HUES6 (cell line): ENCODE measurements at regions not wholly inside any gene's neighbourhood (a gene's known extent, or its start where the extent isn't known, plus 50 kb on each side); places are given as distances from the start of the nearest gene placed in this dataset.

ENCODE experiments used
- H3K27ac ChIP-seq: 2 replicates; pipeline ENCODE4 v1.7.0; 2013; ENCODE audit warnings: low read depth, mild to moderate bottlenecking, low read length, inconsistent platforms
- H3K27me3 ChIP-seq: 2 replicates; pipeline ENCODE4 v1.6.1; 2013; ENCODE audit warnings: low read length; ENCODE audit not compliant: control insufficient read depth, insufficient read depth
- H3K36me3 ChIP-seq: 2 replicates; pipeline ENCODE4 v1.6.1; 2013; ENCODE audit warnings: low read length; ENCODE audit not compliant: control insufficient read depth, insufficient read depth
- H3K4me1 ChIP-seq: 2 replicates; pipeline ENCODE4 v1.6.1; 2013; ENCODE audit warnings: low read length; ENCODE audit not compliant: control insufficient read depth, insufficient read depth
- H3K4me3 ChIP-seq: 2 replicates; pipeline ENCODE4 v1.5.1; 2013; ENCODE audit warnings: low read depth, low read length
- H3K9ac ChIP-seq: one replicate; pipeline ENCODE4 v1.6.1; 2013; ENCODE audit warnings: mild to moderate bottlenecking, low read length
- H3K9me3 ChIP-seq: 2 replicates; pipeline ENCODE4 v1.6.1; 2013; ENCODE audit warnings: low read depth, low read length; ENCODE audit not compliant: control insufficient read depth, insufficient read depth

GRCh38 chr17:31746884-31747495 lies 112.1 kb downstream of the COPRS start:
- no peaks in the 10 kb centered on the region for H3K4me1 ChIP-seq
- H3K36me3 ChIP-seq: no peaks in the 10 kb centered on the region
- no peak overlapping the region for H3K4me3 ChIP-seq
- H3K9me3 ChIP-seq: no peaks in the 10 kb centered on the region
- no peak overlapping the region for H3K27ac ChIP-seq
- H3K9ac ChIP-seq: no peak overlapping the region
- H3K27me3 ChIP-seq: no peaks in the 10 kb centered on the region

GRCh38 chr17:31745964-31746600 lies 113.0 kb downstream of the COPRS start:
- Histone ChIP-seq H3K27ac (no peak overlapping the region), H3K4me1 (no peaks in the 10 kb centered on the region), H3K9ac (no peak overlapping the region), H3K36me3 (no peaks in the 10 kb centered on the region), H3K9me3 (no peaks in the 10 kb centered on the region), H3K27me3 (no peaks in the 10 kb centered on the region), H3K4me3 (no peak overlapping the region)

GRCh38 chr17:31744511-31744951 lies 114.5 kb downstream of the COPRS start:
- H3K27ac ChIP-seq: no peak overlapping the region
- no peaks in the 10 kb centered on the region for H3K36me3 ChIP-seq
- peaks cover 4% of the 10 kb centered on the region for H3K4me1 ChIP-seq
- no peak overlapping the region for H3K9ac ChIP-seq
- no peaks in the 10 kb centered on the region for H3K9me3 ChIP-seq
- H3K27me3 ChIP-seq: no peaks in the 10 kb centered on the region
- no peak overlapping the region for H3K4me3 ChIP-seq

- Histone ChIP-seq H3K9ac (no peak overlapping the region), H3K4me3 (no peak overlapping the region), H3K9me3 (no peaks in the 10 kb centered on the region), H3K4me1 (peaks cover 4% of the 10 kb centered on the region), H3K36me3 (no peaks in the 10 kb centered on the region), H3K27ac (no peak overlapping the region), H3K27me3 (no peaks in the 10 kb centered on the region)
These were observed 115.2 kb downstream of the COPRS start for GRCh38 chr17:31743797-31744196.

GRCh38 chr17:31741371-31741770 lies 117.7 kb downstream of the COPRS start:
- no peaks in the 10 kb centered on the region for H3K9me3 ChIP-seq
- H3K36me3 ChIP-seq: no peaks in the 10 kb centered on the region
- H3K9ac ChIP-seq: no peak overlapping the region
- peaks cover 4% of the 10 kb centered on the region for H3K4me1 ChIP-seq
- no peak overlapping the region for H3K27ac ChIP-seq
- H3K4me3 ChIP-seq: no peak overlapping the region
- H3K27me3 ChIP-seq: no peaks in the 10 kb centered on the region

GRCh38 chr17:31740611-31741082 lies 118.4 kb downstream of the COPRS start:
- Histone ChIP-seq H3K4me1 (peaks cover 4% of the 10 kb centered on the region), H3K36me3 (no peaks in the 10 kb centered on the region), H3K9ac (no peak overlapping the region), H3K9me3 (no peaks in the 10 kb centered on the region), H3K27ac (no peak overlapping the region), H3K27me3 (no peaks in the 10 kb centered on the region), H3K4me3 (no peak overlapping the region)

- Histone ChIP-seq H3K9ac (no peak overlapping the region), H3K9me3 (no peaks in the 10 kb centered on the region), H3K27ac (no peak overlapping the region), H3K27me3 (no peaks in the 10 kb centered on the region), H3K36me3 (no peaks in the 10 kb centered on the region), H3K4me3 (no peak overlapping the region), H3K4me1 (peaks cover 4% of the 10 kb centered on the region)
These were observed 119.9 kb downstream of the COPRS start for GRCh38 chr17:31738996-31739699.

- no peak overlapping the region for H3K27ac ChIP-seq
These were observed 120.6 kb downstream of the COPRS start for GRCh38 chr17:31738488-31738887.

GRCh38 chr17:31738067-31738466 lies 121.0 kb downstream of the COPRS start:
- Histone ChIP-seq H3K9me3 (no peaks in the 10 kb centered on the region), H3K27me3 (no peaks in the 10 kb centered on the region), H3K4me3 (no peak overlapping the region), H3K9ac (no peak overlapping the region), H3K27ac (no peak overlapping the region), H3K36me3 (no peaks in the 10 kb centered on the region), H3K4me1 (peaks cover 4% of the 10 kb centered on the region)

More at GRCh38 chr17:31738488-31738887, 120.6 kb downstream of the COPRS start:
- Histone ChIP-seq H3K27me3 (no peaks in the 10 kb centered on the region), H3K9ac (no peak overlapping the region), H3K4me1 (peaks cover 4% of the 10 kb centered on the region), H3K4me3 (no peak overlapping the region), H3K36me3 (no peaks in the 10 kb centered on the region), H3K9me3 (no peaks in the 10 kb centered on the region)

- H3K27me3 ChIP-seq: no peaks in the 10 kb centered on the region
- H3K4me3 ChIP-seq: no peak overlapping the region
- H3K9ac ChIP-seq: no peak overlapping the region
- H3K36me3 ChIP-seq: no peaks in the 10 kb centered on the region
- peaks cover under 1% of the 10 kb centered on the region; the same call in 1 of the 2 replicates for H3K9me3 ChIP-seq
- H3K4me1 ChIP-seq: peaks cover 4% of the 10 kb centered on the region
- H3K27ac ChIP-seq: no peak overlapping the region
These were observed 122.0 kb downstream of the COPRS start for GRCh38 chr17:31736855-31737625.
